Epithelial cell of esophagus (primary cell): ENCODE measurements at regions not wholly inside any gene's neighbourhood (a gene's known extent, or its start where the extent isn't known, plus 50 kb on each side); places are given as distances from the start of the nearest gene placed in this dataset.

Experiments used
- DNase-seq: peaks from one replicate; pipeline ENCODE4 v3.0.0; 2010; ENCODE audit warnings: low read depth
- H3K4me3 ChIP-seq: 2 replicates; pipeline ENCODE4 v1.5.1; 2011; ENCODE audit warnings: mild to moderate bottlenecking, low read length, control low read depth
- TF ChIP-seq, protein P1 (sequence below): IDR thresholded peaks from 2 replicates; pipeline ENCODE4 v1.5.1; 2011; ENCODE audit warnings: low read depth, mild to moderate bottlenecking, low read length, control low read depth, inconsistent platforms; ENCODE audit not compliant: insufficient read depth; ENCODE audit errors: missing control alignments

DNA sequence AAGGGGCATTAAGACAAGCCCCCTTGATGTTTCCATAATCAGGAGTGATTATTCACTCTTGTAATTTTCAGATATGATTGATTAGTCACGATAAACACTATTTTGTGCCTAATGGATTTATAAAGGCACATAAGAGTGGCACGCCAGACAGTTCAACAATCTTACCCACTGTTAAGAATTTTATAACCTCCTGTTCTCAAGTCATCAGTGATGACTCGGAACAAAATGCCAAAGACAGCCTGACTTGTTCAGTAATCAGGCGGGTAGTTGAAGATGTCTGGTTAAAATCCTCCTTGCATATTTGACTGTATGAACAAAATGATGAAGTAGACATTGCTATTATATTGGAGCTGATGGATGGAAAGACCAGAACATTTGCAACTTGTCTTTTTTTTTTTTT lies 212.1 kb upstream of the RMST start:
- H3K4me3 ChIP-seq: no peak overlapping the region
- TF ChIP-seq, protein P1, sequence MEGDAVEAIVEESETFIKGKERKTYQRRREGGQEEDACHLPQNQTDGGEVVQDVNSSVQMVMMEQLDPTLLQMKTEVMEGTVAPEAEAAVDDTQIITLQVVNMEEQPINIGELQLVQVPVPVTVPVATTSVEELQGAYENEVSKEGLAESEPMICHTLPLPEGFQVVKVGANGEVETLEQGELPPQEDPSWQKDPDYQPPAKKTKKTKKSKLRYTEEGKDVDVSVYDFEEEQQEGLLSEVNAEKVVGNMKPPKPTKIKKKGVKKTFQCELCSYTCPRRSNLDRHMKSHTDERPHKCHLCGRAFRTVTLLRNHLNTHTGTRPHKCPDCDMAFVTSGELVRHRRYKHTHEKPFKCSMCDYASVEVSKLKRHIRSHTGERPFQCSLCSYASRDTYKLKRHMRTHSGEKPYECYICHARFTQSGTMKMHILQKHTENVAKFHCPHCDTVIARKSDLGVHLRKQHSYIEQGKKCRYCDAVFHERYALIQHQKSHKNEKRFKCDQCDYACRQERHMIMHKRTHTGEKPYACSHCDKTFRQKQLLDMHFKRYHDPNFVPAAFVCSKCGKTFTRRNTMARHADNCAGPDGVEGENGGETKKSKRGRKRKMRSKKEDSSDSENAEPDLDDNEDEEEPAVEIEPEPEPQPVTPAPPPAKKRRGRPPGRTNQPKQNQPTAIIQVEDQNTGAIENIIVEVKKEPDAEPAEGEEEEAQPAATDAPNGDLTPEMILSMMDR: no peak
- no peak for DNase-seq

DNA sequence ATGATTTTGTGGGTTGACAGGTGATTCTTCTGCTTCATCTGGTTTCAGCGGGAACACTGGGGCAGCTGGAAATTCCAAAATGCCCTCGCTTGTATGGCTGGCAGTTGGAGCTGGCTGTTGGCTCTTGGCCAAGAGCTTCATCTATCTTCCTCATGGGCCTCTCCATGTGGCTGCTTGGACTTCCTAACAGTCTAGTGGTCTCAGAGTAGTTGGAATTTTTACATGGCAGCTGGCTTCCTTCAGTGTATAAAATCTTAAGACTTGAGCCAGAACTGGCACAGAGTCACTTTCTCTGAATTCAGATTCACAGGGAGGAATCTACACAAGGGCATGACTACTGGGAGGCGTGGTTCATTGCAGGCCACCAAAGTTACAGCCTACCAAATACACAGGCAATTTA lies 204.9 kb upstream of the RMST start:
- no peak for DNase-seq
- no peak overlapping the region for H3K4me3 ChIP-seq
- TF ChIP-seq, protein P1: no peak

DNA sequence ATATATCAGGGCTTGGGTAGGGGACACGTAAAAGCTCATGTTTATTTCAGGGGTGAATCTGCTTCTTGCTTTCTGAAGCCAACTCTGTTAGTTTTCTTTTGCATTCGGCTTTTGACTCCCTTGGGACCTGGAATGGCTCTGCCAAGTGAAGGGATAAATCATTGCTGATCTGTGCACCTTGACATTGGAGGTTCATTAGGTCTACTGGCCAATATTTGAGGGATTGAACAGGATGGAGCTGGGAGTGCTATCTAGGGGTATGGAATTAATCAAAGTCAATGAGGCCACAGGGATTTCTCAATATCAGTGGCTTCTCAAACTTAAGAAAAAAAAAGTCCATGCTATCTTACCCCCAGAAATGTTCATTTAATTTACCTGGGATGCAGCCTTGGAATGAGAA lies 203.5 kb upstream of the RMST start:
- DNase-seq: no peak
- H3K4me3 ChIP-seq: no peak overlapping the region
- TF ChIP-seq, protein P1: no peak

GRCh38 chr12:97260786-97261185 lies 201.8 kb upstream of the RMST start:
- TF ChIP-seq, protein P1: no peak
- no peak for DNase-seq
- no peak overlapping the region for H3K4me3 ChIP-seq

- DNase-seq: no peak
- no peak overlapping the region for H3K4me3 ChIP-seq
- TF ChIP-seq, protein P1: no peak
These were observed 195.4 kb upstream of the RMST start for GRCh38 chr12:97267166-97267565.

DNA sequence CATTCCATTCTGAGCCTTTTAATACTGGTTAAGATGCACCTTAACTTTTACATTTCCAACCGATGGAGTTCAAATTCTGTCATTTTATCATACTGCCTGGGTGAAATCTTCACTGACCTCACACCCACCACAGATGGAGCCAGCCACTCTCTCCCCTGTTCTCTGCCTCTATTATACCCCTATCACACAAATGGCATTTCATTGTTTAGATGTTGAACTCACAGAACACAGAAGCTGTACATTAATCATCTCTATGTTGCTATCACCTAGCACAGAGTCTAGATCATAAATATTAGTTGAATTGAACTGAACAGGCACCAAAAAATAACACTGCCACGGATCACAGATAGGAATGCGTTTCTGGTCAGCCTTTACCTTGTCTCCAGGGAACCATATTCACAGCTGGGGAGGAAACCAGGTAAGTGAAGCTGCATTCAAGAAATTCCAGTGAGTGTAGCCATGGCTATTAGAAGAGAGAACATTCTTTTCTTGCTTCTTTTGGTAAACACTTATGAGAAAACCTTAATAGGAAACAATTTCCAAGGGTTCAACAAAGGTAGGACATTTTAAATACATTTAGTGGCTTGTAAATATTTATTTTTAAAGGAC lies 194.9 kb upstream of the RMST start:
- no peak for DNase-seq
- no peak overlapping the region for H3K4me3 ChIP-seq
- TF ChIP-seq, protein P1: no peak

DNA sequence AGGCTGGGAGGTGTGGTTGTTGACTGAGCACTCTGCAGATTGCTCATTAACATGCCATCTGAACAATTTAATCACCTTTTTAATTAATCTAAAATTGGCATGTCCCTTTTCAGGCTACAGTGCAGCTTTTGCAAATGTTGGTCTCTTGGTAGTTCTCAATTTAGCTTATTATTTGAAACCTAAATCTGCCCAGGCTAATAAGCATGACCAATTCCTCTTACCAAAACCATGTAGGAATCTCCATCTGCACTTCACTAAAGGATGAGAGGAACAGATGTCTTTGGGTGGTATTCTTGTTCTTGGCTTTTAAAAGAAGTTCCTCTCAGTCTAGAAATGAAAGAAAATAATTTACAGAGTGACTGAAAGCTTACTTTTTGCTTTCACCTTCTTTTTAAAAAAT lies 190.1 kb upstream of the RMST start:
- no peak for DNase-seq
- TF ChIP-seq, protein P1: no peak

More for the DNA sequence above, 190.1 kb upstream of the RMST start:
- H3K4me3 ChIP-seq: no peak overlapping the region
